ENCODE measurements at regions not wholly inside any gene's neighbourhood (a gene's known extent, or its start where the extent isn't known, plus 50 kb on each side); places are given as distances from the start of the nearest gene placed in this dataset.

DNA sequence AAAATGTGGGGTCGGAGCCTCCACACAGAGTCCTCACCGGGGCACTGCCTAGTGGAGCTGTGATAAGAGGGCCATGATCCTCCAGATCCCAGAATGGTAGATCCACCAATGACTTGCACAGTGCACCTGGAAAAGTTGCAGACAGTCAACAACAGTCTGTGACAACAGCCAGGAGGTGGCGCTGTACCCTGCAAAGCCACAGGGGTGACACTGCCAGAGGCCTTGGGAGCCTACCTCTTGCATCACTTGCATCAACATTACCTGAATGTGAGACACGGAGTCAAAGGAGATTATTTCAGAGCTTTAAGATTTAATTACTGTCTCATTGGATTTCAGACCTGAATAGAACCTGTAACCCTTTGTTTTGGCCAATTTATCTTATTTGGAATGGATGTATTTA lies 614.1 kb upstream of the CDH9 start:
- DNase-seq, result no peak

DNA sequence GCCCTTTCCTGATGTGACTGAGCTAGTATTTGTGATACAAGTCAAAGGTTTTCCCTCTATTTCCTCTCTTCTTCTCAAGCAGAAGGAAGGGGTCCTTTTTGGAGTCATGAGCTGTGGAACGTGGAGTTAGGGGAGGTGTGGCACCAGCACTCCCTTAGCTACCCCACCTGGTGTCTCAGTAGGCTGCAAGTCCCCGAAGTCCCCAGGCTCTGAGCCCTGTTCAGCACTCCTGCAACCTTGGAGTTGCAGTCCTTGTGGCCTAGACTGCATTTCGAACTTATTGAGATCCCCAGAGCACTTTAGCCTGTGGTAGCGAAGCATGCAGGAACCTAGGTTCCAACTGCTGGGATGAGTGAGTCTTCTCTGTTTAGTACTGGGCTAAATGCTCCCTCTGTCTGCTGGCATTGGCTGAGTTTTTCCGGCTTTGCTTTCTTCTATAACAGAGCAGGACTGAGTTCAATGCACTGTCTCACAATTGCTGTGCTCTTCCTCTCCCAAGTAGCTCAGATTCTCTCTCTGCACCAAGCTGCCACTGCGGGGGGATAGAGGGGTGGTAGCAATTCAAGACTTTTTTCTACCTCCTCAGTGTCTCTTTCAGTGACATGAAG lies 600.7 kb upstream of the CDH9 start:
- DNase-seq, result no peak

DNA sequence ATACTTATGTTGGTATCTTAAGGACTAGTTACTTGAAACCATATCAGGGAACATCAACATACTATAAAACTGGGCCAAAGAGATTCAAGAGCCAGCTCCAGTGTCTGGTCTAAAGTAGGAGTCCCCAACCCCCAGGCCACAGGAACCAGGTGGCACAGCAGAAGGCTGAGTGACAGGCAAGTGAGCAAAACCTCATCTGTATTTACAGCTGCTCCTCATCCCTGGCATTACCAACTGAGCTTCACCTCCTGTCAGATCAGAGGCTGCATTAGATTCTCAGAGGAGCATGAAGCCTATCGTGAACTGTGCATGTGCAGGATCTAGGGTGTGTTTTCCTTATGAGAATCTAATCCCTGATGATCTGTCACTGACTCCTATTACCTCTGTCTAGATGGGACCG lies 581.6 kb upstream of the CDH9 start:
- no peak for DNase-seq

DNA sequence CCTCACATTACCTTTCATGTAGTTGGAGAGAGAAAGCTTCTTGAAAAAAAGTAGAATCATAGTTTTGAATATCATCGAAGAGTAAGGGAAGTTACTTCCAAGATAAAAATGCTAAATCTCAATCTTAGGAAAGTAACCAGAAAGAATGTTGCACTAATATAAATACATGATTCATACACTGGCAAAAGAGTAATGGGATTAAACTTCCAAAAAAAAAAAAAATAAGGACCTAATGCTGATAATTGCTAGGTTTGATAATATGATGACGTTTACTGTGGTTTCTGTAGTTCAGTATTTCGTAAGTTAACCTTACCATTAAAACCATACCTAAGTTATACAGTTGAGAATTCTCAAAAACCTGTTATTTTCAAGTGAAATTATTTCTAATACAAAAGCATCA lies 573.8 kb upstream of the CDH9 start:
- DNase-seq, result no peak

DNA sequence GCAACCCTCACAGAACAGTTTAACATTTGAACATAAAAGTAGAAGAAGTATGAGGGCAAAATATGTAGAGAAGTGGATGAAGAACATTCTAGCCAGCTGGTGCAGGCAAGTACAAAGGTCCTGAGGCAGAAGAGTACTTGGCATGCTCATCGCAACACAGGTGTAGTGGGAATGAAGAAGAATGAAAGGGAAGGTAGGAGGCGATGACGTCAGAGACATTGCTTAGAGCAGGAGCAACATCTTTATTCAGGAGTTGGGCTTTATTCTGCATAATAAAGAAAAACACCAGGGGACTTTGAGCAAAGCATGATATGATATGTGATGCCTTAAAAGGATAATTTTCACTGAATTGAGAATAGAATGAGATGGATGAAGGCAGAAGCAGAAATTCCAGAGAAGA lies 570.6 kb upstream of the CDH9 start:
- no peak for DNase-seq

DNA sequence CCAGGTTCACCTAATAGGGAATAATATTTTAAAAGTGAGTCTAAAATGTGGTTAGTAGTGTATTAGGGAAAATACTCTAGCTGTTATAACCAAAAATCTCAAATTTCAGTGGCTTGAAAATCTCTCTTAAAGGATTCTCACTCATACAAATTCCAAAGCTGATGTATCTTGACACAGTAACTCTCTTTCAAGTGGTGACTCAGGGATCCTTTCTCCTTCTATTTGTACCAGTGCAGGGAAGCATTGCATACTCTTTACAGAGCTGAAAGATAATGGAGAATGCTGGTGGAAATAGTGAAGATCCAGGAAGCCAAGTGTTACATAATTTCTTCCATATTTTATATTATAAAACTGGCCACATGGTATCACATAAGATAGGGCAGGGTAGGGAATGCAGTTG lies 560.2 kb upstream of the CDH9 start:
- DNase-seq, result no peak

DNA sequence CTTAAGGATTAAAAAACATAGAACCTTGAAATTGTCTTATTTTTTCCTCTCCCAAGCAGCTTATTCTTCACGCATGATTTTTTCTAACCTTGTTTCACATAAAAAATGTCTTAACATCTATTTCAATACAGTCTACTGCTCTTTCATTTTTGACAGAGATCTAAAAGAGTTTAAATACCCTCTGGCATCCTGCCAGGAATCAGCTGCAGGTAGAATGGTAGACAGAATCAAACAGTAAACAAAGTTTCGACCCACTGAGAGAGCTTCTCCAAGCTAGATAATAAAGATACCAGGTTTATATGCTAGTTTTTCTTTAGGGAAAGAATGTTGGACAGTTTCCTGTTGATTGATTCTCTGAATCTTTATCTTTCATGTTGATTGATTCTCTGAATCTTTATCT lies 555.8 kb upstream of the CDH9 start:
- no peak for DNase-seq

DNA sequence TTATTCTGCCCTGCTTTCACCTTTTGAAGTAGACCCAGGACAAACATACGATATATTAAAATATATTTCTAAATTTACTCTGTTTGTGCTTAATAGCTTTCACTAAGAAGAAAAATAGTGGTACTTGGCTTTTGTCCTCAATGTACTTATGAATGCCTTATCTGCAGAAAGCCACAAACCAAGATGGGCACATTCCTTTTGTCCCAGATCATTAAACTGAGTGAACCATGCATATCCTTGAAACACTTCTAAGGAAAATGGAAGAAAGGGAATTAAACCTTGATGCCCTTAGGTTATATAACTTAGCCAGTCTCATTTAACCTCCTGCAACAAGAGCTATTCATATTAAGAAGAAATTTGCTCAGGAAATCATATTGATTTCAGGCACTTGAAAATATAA lies 553.8 kb upstream of the CDH9 start:
- DNase-seq, result no peak

DNA sequence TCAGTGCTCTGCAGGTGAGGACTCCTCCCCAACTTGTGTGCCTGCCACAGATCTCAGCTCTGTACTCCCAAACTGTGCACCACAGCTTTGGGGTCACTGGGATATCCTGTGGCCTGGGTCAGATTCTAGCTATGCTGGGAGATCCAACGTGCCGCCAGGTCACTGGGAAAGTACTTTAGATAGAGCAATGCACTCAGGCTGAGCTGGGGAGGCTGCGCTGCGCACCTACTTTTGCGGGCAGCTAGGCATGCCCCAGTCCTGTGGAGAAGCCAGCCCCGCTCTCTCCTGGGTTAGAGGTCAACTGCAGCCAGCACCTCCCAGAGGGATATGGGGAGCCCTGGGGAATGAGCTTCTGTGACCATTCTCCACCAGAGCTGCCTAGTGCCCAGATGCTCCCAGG lies 552.1 kb upstream of the CDH9 start:
- no peak for DNase-seq

DNA sequence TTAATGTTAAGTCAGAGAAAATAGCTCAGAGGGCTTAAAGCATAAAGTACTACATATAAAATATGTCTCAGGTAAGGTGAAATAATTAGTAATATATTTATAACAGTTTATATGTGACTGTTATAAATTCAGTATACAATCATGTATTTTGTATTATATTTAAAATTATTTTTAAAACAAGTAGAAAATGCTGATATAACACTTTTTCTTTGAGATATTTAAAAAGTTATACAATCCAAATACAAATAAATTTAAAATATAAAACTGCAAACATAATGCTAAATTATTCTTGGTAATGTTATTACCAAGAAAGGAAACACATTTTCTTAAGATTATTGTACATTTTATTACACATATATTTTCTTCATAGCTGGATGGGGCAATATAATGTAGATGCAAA lies 539.9 kb upstream of the CDH9 start:
- no peak for DNase-seq

DNA sequence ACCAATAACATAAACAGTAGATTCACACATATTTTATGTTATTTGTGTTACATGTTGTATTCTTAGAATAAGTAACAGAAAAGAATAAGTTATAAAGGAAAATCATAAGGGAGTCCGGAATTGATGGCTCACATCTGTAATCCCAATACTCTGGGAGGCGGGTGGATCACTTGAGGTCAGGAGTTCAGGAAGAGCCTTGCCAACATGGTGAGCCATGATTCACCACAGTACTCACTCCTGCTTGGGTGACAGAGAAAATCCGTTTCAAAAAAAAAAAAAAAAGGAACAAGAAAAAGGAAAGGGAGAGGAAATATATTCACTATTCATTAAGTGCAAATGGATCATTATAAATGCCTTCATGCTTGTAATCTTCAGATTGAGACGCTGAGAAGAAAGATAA lies 533.3 kb upstream of the CDH9 start:
- no peak for DNase-seq

DNA sequence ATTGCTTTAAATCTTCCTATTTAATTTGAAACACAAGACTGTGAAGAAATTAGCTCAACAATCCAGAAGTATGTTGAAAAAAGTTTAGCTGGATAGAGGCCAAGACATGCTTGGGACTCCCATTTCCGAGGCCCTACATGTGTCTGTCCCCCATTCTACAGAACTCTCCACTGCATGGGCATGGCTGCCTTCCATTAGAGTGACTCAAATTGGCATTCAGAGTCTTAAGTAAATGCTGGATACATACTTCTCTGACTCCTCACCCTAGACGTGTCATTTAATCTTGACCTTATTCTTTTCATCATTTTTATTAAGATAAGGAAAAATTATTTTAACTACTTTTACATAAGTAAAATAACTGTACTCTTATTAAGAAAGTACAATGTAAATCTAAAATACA lies 530.4 kb upstream of the CDH9 start:
- no peak for DNase-seq

DNA sequence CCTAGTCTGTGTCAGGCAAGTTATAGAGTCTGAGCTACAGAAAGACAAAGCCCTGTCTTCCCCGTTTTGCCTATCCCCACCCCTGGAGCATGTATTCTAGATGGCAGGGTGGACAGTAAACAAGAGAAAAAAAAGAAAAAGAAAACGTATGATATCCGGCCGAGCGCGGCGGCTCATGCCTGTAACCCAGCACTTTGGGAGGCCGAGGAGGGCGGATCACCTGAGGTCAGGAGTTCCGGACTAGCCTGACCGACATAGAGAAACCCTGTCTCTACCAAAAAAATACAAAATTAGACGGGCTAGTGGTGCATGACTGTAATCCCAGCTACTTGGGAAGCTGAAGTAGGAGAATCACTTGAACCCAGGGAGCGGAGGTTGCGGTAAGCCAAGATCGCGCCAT lies 523.0 kb upstream of the CDH9 start:
- no peak for DNase-seq

DNA sequence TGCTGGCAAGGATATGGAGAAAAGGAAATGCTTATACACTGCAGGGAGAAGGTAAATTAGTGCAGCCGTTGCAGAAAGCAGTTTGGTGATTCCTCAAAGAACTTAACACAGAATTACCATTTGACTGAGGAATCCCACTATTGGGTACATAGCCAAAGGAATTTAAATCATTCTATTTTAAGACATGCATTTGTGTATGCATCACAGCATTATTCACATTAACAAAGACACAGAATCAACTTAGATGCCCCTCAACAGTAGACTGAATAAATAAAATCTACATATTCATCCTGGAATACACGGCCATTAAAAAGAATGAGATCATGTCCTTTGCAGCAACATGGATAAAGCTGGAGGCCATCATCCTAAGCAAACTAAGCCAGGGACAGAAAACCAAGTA lies 510.1 kb upstream of the CDH9 start:
- no peak for DNase-seq

DNA sequence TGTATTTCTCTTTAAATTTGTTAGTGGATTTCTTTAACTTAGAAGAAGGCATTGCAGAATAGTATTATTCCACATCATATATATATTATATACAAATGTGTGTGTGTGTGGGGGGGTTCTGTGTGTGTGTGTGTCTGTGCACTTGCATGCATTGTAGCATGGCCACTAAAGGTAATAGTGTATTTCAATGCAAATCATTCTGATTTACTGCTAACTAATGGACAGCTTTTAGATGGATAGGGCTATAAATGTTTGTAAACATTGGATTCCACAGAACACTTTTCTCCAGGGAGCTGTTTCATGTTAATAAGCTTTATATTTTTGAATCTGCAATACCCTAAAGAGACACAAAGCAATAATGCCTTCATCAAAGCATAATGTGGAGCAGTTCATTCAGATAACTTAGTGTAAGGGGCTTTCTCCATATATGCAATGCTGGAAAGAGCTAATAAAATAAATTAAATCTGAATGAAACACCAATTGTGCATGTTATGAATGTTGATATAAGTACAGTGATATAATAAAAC lies 496.7 kb upstream of the CDH9 start:
- DNase-seq, result no peak

DNA sequence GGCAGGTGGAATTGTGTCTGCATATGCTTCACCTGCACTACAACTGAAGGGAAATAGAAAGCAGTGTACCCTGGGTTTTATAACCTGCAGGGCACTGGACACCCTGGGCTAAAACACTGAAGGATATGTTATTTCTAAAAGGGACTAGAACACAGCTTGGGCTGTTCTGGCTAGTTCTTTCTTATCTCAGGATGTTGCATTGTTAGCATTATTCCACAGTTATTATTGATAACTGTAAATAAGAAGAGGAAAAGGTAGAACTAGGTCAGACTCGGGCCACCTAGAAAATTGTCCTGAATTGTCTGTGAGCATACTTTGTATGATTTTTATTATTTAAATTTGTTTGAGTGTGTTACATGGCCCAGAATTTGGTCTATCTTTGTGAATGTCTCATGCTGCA lies 493.9 kb upstream of the CDH9 start:
- no peak for DNase-seq

DNA sequence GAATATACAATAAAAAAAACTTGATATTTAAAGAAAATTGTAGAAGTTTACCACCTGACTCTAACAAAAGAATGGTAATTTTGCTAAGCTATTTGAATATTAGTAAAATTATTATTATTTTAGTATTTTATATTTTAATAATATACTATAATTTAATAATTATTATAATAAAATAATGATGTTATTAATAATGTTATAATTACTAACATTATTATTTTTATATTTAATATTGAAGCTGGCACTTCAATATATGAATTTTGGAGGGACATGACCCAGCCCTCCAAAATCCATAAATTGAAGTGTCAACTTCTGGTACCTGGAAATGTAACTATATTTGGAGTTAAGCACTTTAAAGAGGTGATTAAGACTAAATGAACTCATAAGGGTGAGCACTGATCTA lies 486.1 kb upstream of the CDH9 start:
- DNase-seq, result no peak

DNA sequence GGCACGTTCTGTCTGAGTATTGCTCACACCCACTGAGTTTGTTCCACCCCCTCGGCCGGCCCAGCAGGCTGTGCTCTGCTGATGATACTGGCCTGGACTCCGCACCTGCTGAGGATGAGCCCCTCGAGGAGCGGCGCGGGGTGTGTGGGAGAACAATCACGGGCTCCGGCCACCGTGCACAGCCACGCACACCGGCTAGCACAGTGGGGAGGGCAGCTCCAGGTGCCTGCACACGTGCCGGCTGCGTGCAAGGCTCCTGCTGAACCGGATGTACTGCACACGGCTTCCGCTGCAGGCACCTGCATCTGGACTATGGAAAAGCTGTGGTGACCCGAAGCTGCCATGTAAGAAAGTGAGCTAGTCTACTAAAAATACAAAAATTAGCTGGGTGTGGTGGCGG lies 485.2 kb upstream of the CDH9 start:
- no peak for DNase-seq

DNA sequence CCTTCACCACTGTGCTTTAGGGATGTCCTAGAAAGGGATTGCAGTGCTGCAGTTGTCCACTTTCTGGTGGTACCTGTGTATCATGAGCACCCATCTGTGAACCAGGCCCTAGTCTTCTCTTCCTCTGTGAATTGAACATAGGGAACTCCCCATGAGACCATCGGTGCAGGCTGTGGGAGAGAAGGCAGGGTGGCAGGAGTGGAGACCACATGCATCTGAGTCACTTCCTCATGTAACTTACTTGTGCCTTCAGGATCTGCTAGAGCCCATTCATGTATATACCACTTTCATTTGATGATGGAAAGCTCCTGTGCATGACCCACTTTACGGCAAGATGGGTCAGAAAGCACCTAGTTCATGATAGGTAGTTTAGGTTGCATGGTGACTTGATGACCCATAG lies 478.1 kb upstream of the CDH9 start:
- no peak for DNase-seq

DNA sequence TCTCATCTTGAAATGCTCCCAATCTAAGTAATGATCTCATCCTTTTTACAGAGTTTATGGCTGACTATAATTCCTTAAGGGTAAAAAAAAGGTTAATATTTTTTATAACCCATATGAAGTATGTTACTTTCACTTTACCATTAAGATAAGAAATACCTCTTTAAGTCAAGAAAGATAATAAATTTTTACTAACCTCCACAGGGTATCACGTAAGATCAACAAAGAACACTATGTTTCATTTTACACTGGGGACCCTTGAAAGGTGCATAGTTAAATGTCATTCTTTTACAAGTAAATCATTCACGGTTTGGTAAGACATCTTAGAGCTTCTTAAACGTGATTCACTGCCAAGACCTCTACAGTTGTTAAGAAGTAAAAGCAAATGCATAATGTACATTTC lies 472.7 kb upstream of the CDH9 start:
- DNase-seq, result no peak

DNA sequence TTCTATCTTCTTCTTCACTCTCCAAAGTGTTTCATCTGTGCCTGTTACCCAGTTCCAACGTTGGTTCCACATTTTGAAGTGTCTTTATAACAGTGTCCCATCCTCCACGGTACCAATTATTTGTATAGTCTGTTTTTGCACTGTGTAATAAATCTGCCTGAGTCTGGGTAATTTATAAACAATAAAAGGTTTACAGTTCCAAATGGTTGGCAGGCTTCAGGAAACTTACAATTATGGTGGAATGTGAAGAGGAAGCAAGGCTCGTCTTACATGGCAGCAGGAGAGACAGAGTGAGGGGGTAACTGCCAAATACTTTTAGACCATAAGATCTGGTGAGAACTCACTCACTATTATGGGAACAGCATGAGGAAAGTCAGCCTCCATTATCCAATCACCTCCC lies 465.4 kb upstream of the CDH9 start:
- no peak for DNase-seq

DNA sequence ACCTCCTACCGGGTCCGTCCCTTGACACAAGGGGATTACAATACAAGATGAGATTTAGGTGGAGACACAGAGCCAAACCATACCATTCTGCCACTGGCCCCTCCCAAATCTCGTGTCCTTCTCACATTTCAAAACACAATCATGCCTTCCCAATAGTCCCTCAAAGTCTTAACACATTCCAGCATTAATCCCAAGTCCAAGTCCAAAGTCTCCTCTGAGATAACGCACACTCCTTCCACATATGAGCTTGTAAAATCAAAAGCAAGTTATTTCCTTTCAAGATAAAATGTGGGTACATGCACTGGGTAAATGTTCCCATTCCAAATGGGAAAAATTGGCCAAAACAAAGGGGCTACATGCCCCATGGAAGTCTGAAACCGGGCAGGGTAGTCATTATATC lies 463.9 kb upstream of the CDH9 start:
- DNase-seq, result no peak

DNA sequence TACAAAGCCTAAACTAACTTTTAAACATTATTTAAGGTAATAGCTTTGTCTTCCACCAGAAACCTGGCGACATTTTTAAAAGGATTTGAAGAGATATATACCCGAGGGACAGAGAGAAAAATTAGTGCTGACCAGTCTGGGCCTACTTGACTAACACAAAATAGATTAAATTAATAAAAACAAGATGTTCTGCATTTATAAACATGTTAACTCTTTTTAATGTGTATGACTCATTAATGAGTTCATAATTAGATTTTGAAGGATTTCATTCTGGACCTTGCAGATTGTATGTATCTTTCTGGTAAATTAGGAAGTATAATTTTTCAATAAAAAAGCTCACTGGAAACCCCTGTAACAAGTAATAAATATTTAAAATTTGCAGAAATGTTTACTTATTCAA lies 459.1 kb upstream of the CDH9 start:
- DNase-seq, result no peak

DNA sequence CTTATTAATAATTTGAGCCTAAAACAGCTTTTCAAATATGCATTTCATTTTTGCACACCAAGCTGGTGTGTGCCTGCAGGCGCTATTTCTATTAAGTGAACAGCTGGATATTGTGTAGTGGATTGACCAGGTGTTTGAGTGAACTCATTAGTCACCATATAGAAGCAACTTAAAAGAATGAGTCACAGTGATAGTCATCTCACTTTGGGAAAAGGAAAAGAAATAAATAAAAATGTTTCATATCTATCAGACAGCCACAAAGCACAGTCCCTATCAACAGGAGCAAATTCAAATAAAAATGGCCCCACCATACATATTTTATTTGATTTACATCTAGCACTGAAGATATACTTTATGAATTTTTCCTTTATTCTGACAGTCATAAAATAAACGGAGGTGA lies 456.5 kb upstream of the CDH9 start:
- DNase-seq, result no peak

DNA sequence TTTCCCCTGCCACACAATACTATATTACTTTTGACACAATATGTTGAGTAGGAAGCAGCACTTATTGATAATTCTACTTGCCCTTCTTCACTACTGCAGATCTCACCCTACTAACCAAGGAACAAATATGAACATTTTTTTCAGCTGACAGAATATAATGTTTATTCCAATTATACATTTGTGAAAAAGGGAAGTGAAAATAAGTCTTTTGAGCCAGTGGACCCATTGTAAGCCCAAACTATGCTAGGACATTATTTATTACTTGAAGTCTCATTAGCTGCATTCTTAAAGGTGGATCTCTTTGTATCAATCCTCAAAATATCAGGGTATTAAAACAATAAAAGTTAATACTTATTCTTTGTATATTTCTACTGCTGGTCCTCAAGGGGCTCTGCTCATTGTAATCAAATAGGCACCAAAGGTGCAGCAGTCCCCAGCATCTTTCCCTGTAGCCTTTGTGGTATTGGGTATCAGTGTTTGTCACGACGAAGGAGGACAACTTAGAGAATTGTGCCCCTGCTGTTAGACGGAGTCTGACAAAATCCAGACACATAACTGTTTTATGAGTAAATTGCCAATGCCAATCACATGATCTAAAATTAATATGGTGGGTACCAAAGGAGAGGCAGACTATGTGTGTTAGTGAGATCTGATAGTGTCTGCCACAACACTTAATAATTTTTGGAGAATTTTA lies 453.5 kb upstream of the CDH9 start:
- DNase-seq, result no peak
